H9 (cell line): ENCODE measurements at regions not wholly inside any gene's neighbourhood (a gene's known extent, or its start where the extent isn't known, plus 50 kb on each side); places are given as distances from the start of the nearest gene placed in this dataset.

Source experiments
- DNase-seq: peaks from one replicate; pipeline ENCODE4 v3.0.0-alpha.2; 2017
- H2AFZ ChIP-seq: one replicate; pipeline ENCODE4 v1.6.1; 2013; ENCODE audit warnings: mild to moderate bottlenecking, low read length, control low read depth, moderate library complexity
- H2AK5ac ChIP-seq: 2 replicates; pipeline ENCODE4 v1.6.1; 2013; ENCODE audit warnings: low read length, control low read depth, mixed read lengths; ENCODE audit not compliant: insufficient read length
- H2BK120ac ChIP-seq: one replicate; pipeline ENCODE4 v1.6.1; 2013; ENCODE audit warnings: low read depth, mild to moderate bottlenecking, low read length, control low read depth, inconsistent platforms; ENCODE audit not compliant: poor library complexity, severe bottlenecking
- H2BK12ac ChIP-seq: 2 replicates; pipeline ENCODE4 v1.6.1; 2013; ENCODE audit warnings: low read length, control low read depth, mixed read lengths, low read depth; ENCODE audit not compliant: insufficient read length
- H2BK15ac ChIP-seq: 2 replicates; pipeline ENCODE4 v1.6.1; 2013; ENCODE audit warnings: low read depth, low read length, control low read depth
- H2BK20ac ChIP-seq: one replicate; pipeline ENCODE4 v1.6.1; 2013; ENCODE audit warnings: low read depth, mild to moderate bottlenecking, low read length, control low read depth, inconsistent platforms; ENCODE audit not compliant: poor library complexity, severe bottlenecking
- H2BK5ac ChIP-seq: 2 replicates; pipeline ENCODE4 v1.6.1; 2013; ENCODE audit warnings: low read length, control low read depth, mixed read lengths; ENCODE audit not compliant: insufficient read length
- H3K14ac ChIP-seq: 2 replicates; pipeline ENCODE4 v1.6.1; 2013; ENCODE audit warnings: low read length, control low read depth; ENCODE audit not compliant: insufficient read depth
- H3K18ac ChIP-seq: 2 replicates; pipeline ENCODE4 v1.6.1; 2013; ENCODE audit warnings: low read depth, mild to moderate bottlenecking, mixed read lengths, low read length, control low read depth; ENCODE audit not compliant: insufficient read length
- H3K23ac ChIP-seq: 2 replicates; pipeline ENCODE4 v1.6.1; 2013; ENCODE audit warnings: low read length, control low read depth, mixed read lengths, low read depth; ENCODE audit not compliant: insufficient read length
- H3K23me2 ChIP-seq: 2 replicates; pipeline ENCODE4 v1.6.1; 2013; ENCODE audit warnings: low read depth, mild to moderate bottlenecking, mixed read lengths, low read length, control low read depth; ENCODE audit not compliant: insufficient read length, poor library complexity, severe bottlenecking
- H3K27ac ChIP-seq: 2 replicates; pipeline ENCODE4 v1.5.1; 2013; ENCODE audit warnings: low read length, control low read depth, mixed read lengths, low read depth; ENCODE audit not compliant: insufficient read length
- H3K27me3 ChIP-seq: 2 replicates; pipeline ENCODE4 v1.6.1; 2013; ENCODE audit warnings: low read length, control low read depth, inconsistent platforms; ENCODE audit not compliant: insufficient read depth
- H3K4ac ChIP-seq: 2 replicates; pipeline ENCODE4 v1.6.1; 2013; ENCODE audit warnings: low read depth, mild to moderate bottlenecking, control low read depth, inconsistent platforms, low read length, moderate library complexity
- H3K4me1 ChIP-seq: 2 replicates; pipeline ENCODE4 v1.6.1; 2013; ENCODE audit warnings: low read length, control low read depth, inconsistent platforms; ENCODE audit not compliant: insufficient read depth
- H3K4me2 ChIP-seq: 2 replicates; pipeline ENCODE4 v1.6.1; 2013; ENCODE audit warnings: low read length, control low read depth, mixed read lengths; ENCODE audit not compliant: insufficient read length, insufficient read depth
- H3K56ac ChIP-seq: 2 replicates; pipeline ENCODE4 v1.6.1; 2013; ENCODE audit warnings: low read depth, mild to moderate bottlenecking, mixed read lengths, low read length, control low read depth; ENCODE audit not compliant: insufficient read length
- H3K79me1 ChIP-seq: 2 replicates; pipeline ENCODE4 v1.6.1; 2013; ENCODE audit warnings: low read depth, mild to moderate bottlenecking, moderate library complexity, low read length, control low read depth, inconsistent platforms; ENCODE audit not compliant: insufficient read depth, poor library complexity, severe bottlenecking
- H3K79me2 ChIP-seq: 2 replicates; pipeline ENCODE4 v1.6.1; 2013; ENCODE audit warnings: low read length, control low read depth, inconsistent platforms; ENCODE audit not compliant: insufficient read depth
- H3K9ac ChIP-seq: 2 replicates; pipeline ENCODE4 v1.6.1; 2013; ENCODE audit warnings: low read length, control low read depth, mixed read lengths; ENCODE audit not compliant: insufficient read length; ENCODE audit errors: extremely low read depth
- H3K9me3 ChIP-seq: one replicate; pipeline ENCODE4 v1.6.1; 2013; ENCODE audit warnings: low read depth, low read length, inconsistent platforms; ENCODE audit not compliant: control insufficient read depth
- H3T11ph ChIP-seq: one replicate; pipeline ENCODE4 v1.6.1; 2013; ENCODE audit warnings: mild to moderate bottlenecking, low read length, control low read depth, inconsistent platforms
- H4K20me1 ChIP-seq: one replicate; pipeline ENCODE4 v1.6.1; 2013; ENCODE audit not compliant: control insufficient read depth, insufficient read length, insufficient read depth
- H4K5ac ChIP-seq: 2 replicates; pipeline ENCODE4 v1.6.1; 2013; ENCODE audit warnings: low read depth, mild to moderate bottlenecking, mixed read lengths, low read length, control low read depth; ENCODE audit not compliant: insufficient read length
- H4K8ac ChIP-seq: replicated peaks from 2 replicates; pipeline ENCODE4 v1.6.1; 2013; ENCODE audit warnings: low read length, control low read depth, mixed read lengths, low read depth; ENCODE audit not compliant: insufficient read length
- H4K91ac ChIP-seq: 2 replicates; pipeline ENCODE4 v1.6.1; 2013; ENCODE audit warnings: low read depth, mild to moderate bottlenecking, moderate library complexity, mixed read lengths, low read length, control low read depth; ENCODE audit not compliant: insufficient read length
- H3K27ac Mint-ChIP-seq, 3 experiments: 2 replicates in 2 of 3; 3 replicates in 1 of 3; pipeline ENCODE4 v1.8.0; 2020 to 2021; ENCODE audit warnings: mixed read lengths in 3 of 3, mild to moderate bottlenecking in 1 of 3, moderate library complexity in 1 of 3
- H3K27me3 Mint-ChIP-seq: 2 replicates; pipeline ENCODE4 v1.8.0; 2021; ENCODE audit warnings: low read depth, mild to moderate bottlenecking, moderate library complexity, mixed read lengths
- H3K36me3 Mint-ChIP-seq, 3 experiments: 2 replicates in 2 of 3; 3 replicates in 1 of 3; pipeline ENCODE4 v1.8.0; 2020 to 2021; ENCODE audit warnings: low read depth in 3 of 3, mixed read lengths in 3 of 3; ENCODE audit not compliant: insufficient read depth in 1 of 3
- H3K4me1 Mint-ChIP-seq, 2 experiments: 2 replicates each; pipeline ENCODE4 v1.8.0; 2020; ENCODE audit warnings: mixed read lengths in 2 of 2
- H3K4me3 Mint-ChIP-seq, 2 experiments: 2 replicates in 1 of 2; 3 replicates in 1 of 2; pipeline ENCODE4 v1.8.0; 2020 to 2021; ENCODE audit warnings: mild to moderate bottlenecking in 2 of 2, mixed read lengths in 2 of 2, moderate library complexity in 1 of 2
- H3K9me3 Mint-ChIP-seq, 2 experiments: 2 replicates in 1 of 2; 3 replicates in 1 of 2; pipeline ENCODE4 v1.8.0; 2020; ENCODE audit warnings: mild to moderate bottlenecking in 2 of 2, mixed read lengths in 2 of 2, moderate library complexity in 1 of 2
- WGBS: extraction: QIAGEN DNeasy Blood & Tissue Kit; methylation state at CpG from one replicate; pipeline ENCODE4 v1.1.7; 2013; ENCODE audit warnings: missing lambda C conversion rate, low lambda C conversion rate, mixed read lengths; ENCODE audit not compliant: insufficient read length; ENCODE audit errors: extremely low coverage; 5-methylcytosine and 5-hydroxymethylcytosine counted together
- TF ChIP-seq, protein P1 (sequence below): fragments of 200-600 bp; sonication (generic); conservative IDR thresholded peaks from 3 replicates; pipeline ENCODE4 v1.8.0; 2021; ENCODE audit warnings: antibody characterized with exemption, mild to moderate bottlenecking

DNA sequence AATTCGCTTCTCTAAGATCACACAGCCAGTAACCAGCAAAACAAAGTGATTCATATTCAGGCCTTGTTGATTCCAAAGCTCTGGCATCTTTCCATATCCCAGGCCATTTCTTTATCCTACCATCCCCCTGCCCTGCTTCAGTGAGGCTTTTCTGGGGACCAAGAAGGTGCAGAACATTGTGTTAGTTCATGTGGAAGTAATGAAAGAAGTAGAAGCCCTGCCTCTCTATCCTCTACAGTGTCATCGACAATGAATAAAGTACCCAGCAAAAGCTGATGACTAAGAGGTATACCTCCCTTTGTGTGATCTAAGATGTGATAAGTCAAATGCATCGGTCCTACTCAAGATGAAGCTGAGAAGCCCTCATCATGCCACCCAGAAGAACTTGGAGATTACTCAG lies 383.2 kb downstream of the BCL11A start:
- no peak overlapping the region for H2BK15ac ChIP-seq
- H3K4me1 ChIP-seq: no peaks in the 10 kb centered on the region
- H3K79me1 ChIP-seq: no peaks in the 10 kb centered on the region
- no peaks in the 10 kb centered on the region for H3K4me1 Mint-ChIP-seq
- H2BK5ac ChIP-seq: no peak overlapping the region
- no peak overlapping the region for H3K9ac ChIP-seq
- H3K4me2 ChIP-seq: no peak overlapping the region
- no peaks in the 10 kb centered on the region for H3K9me3 ChIP-seq
- H3K4ac ChIP-seq: no peak overlapping the region
- H4K5ac ChIP-seq: no peak overlapping the region
- H3K14ac ChIP-seq: no peak overlapping the region
- no peak overlapping the region for H3K4me3 Mint-ChIP-seq
- no peak overlapping the region for H2BK120ac ChIP-seq
- H3K56ac ChIP-seq: no peak overlapping the region
- peaks cover 1% of the 10 kb centered on the region for H3K27me3 Mint-ChIP-seq
- H3K18ac ChIP-seq: no peak overlapping the region
- no peak overlapping the region for H4K91ac ChIP-seq
- no CpG with 5 or more reads among the region's 3 CpGs for WGBS
- no peak overlapping the region for H4K8ac ChIP-seq
- no peak overlapping the region for H2BK12ac ChIP-seq
- H2AFZ ChIP-seq: no peak overlapping the region
- no peaks in the 10 kb centered on the region for H3K9me3 Mint-ChIP-seq
- no peak overlapping the region for H3K23ac ChIP-seq
- H2AK5ac ChIP-seq: no peak overlapping the region
- H3K27me3 ChIP-seq: no peaks in the 10 kb centered on the region
- H2BK20ac ChIP-seq: no peak overlapping the region
- H3K23me2 ChIP-seq: no peaks in the 10 kb centered on the region
- no peak overlapping the region for H3K27ac Mint-ChIP-seq
- no peaks in the 10 kb centered on the region for H4K20me1 ChIP-seq
- no peak for DNase-seq
- no peaks in the 10 kb centered on the region for H3K36me3 Mint-ChIP-seq
- TF ChIP-seq, protein P1, sequence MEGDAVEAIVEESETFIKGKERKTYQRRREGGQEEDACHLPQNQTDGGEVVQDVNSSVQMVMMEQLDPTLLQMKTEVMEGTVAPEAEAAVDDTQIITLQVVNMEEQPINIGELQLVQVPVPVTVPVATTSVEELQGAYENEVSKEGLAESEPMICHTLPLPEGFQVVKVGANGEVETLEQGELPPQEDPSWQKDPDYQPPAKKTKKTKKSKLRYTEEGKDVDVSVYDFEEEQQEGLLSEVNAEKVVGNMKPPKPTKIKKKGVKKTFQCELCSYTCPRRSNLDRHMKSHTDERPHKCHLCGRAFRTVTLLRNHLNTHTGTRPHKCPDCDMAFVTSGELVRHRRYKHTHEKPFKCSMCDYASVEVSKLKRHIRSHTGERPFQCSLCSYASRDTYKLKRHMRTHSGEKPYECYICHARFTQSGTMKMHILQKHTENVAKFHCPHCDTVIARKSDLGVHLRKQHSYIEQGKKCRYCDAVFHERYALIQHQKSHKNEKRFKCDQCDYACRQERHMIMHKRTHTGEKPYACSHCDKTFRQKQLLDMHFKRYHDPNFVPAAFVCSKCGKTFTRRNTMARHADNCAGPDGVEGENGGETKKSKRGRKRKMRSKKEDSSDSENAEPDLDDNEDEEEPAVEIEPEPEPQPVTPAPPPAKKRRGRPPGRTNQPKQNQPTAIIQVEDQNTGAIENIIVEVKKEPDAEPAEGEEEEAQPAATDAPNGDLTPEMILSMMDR: no peak
- no peak overlapping the region for H3K27ac ChIP-seq
- H3T11ph ChIP-seq: no peak overlapping the region
- no peaks in the 10 kb centered on the region for H3K79me2 ChIP-seq
